HepG2 (cell line): ENCODE measurements at regions not wholly inside any gene's neighbourhood (a gene's known extent, or its start where the extent isn't known, plus 50 kb on each side); places are given as distances from the start of the nearest gene placed in this dataset.

Experiments
- ATAC-seq: fragments of 200-7000 bp; cut with Tn5 transposase; 3 replicates; pipeline ENCODE4 v1.9.1; 2020; ENCODE audit warnings: mild to moderate bottlenecking, moderate library complexity
- BruUV-seq: library from RNA; stranded (reverse); fragments of 400-500 nt; replicated peaks from 2 replicates; lab custom pipeline; 2021; lab: Mats Ljungman, UMichigan
- CTCF ChIA-PET: fragments of 300-600 bp; formaldehyde crosslinking; extraction: SDS; loops from one replicate; lab custom pipeline; 2021; ENCODE audit warnings: low total read pairs, inconsistent platforms, low intra/inter-chr PET ratio; lab: Yijun Ruan, JAX
- POLR2A ChIA-PET: fragments of 350-600 bp; sonication (Branson Sonifier 250); formaldehyde crosslinking; loops from one replicate; lab custom pipeline; 2020; ENCODE audit warnings: antibody characterized with exemption, inconsistent platforms; lab: Yijun Ruan, JAX
- DNase-seq: peaks from one replicate; pipeline ENCODE4 v3.0.0-alpha.2; 2015; ENCODE audit warnings: low spot score
- FAIRE-seq: peaks from 3 replicates; lab custom pipeline; 2011; peaks lifted over from hg19 to GRCh38; lab: Jason Lieb, UNC
- H2AFZ ChIP-seq: one replicate; pipeline ENCODE4 v1.6.1; 2011; ENCODE audit warnings: low read length, inconsistent platforms
- H3K27ac ChIP-seq: fragments of 300-600 bp; 3 replicates; pipeline ENCODE4 v1.8.0; 2011; ENCODE audit warnings: mixed run types, mild to moderate bottlenecking, mixed read lengths, low read length, inconsistent platforms; ENCODE audit not compliant: insufficient read depth; ENCODE audit errors: extremely low read length
- H3K27me3 ChIP-seq, 2 experiments: fragments of 200-600 bp in 1 of 2; 2 replicates in 1 of 2; 3 replicates in 1 of 2; pipeline versions ENCODE4 v1.6.0 to v1.8.0; 2011; ENCODE audit warnings: low read length in 2 of 2, mild to moderate bottlenecking in 2 of 2, moderate library complexity in 2 of 2, inconsistent platforms in 1 of 2; ENCODE audit not compliant: insufficient read depth in 2 of 2, control insufficient read depth in 1 of 2
- H3K36me3 ChIP-seq, 2 experiments: fragments of 200-600 bp in 1 of 2; replicated peaks in 1 of 2; 2 replicates in 1 of 2; 3 replicates in 1 of 2; pipeline versions ENCODE4 v1.5.1 to v1.8.0; 2011; ENCODE audit warnings: low read length in 2 of 2, inconsistent platforms in 1 of 2; ENCODE audit not compliant: insufficient read depth in 2 of 2, control insufficient read depth in 1 of 2
- H3K4me1 ChIP-seq: 2 replicates; pipeline ENCODE4 v1.5.1; 2012; ENCODE audit warnings: low read length, inconsistent platforms; ENCODE audit not compliant: insufficient read depth
- H3K4me2 ChIP-seq: 2 replicates; pipeline ENCODE4 v1.6.0; 2011; ENCODE audit warnings: low read depth, low read length, inconsistent platforms
- H3K4me3 ChIP-seq, 3 experiments: fragments of 200-600 bp in 1 of 3; sonication (generic), shearing (Covaris generic) in 1 of 3; replicated peaks in 1 of 3; 2 replicates each; pipeline ENCODE4 v1.5.1; 2011 to 2016; ENCODE audit warnings: low read length in 3 of 3, inconsistent platforms in 2 of 3, low read depth in 2 of 3, mild to moderate bottlenecking in 2 of 3, control low read depth in 1 of 3, mixed read lengths in 1 of 3; ENCODE audit not compliant: insufficient read depth in 1 of 3
- H3K79me2 ChIP-seq: one replicate; pipeline ENCODE4 v1.6.1; 2011; ENCODE audit warnings: low read length, inconsistent platforms; ENCODE audit not compliant: insufficient read depth
- H3K9ac ChIP-seq: 2 replicates; pipeline ENCODE4 v1.6.0; 2011; ENCODE audit warnings: mild to moderate bottlenecking, low read depth, low read length, inconsistent platforms; ENCODE audit not compliant: insufficient read depth
- H3K9me3 ChIP-seq: 2 replicates; pipeline ENCODE4 v1.5.1; 2012; ENCODE audit warnings: mild to moderate bottlenecking, low read length
- H4K20me1 ChIP-seq: 2 replicates; pipeline ENCODE4 v1.6.0; 2011; ENCODE audit warnings: inconsistent platforms, mild to moderate bottlenecking, low read length, moderate library complexity; ENCODE audit not compliant: insufficient read depth
- IKZF1 ChIP-seq: fragments of 450-650 bp; IDR thresholded peaks from 2 replicates; pipeline ENCODE4 v1.7.1; 2016
- KLF11 ChIP-seq: IDR thresholded peaks from 2 replicates; pipeline ENCODE4 v1.6.1; 2016; ENCODE audit warnings: missing compliant biosample characterization
- NPAS2 ChIP-seq: sonication (generic); formaldehyde crosslinking; IDR thresholded peaks from 2 replicates; pipeline ENCODE4 v1.8.0; 2022; ENCODE audit warnings: mild to moderate bottlenecking, missing genetic modification reagents, borderline replicate concordance
- RBM22 ChIP-seq: fragments of 200-400 bp; formaldehyde crosslinking; optimal IDR thresholded peaks from 2 replicates; pipeline ENCODE3; 2017; ENCODE audit warnings: mild to moderate bottlenecking, low read length, moderate library complexity
- YY1 ChIP-seq: IDR thresholded peaks from 2 replicates; pipeline ENCODE4 v1.6.1; 2011; ENCODE audit warnings: low read length, low read depth, moderate library complexity, mild to moderate bottlenecking; ENCODE audit not compliant: insufficient read depth, insufficient replicate concordance
- ZFP36L1 ChIP-seq: sonication (generic); formaldehyde crosslinking; IDR thresholded peaks from 2 replicates; pipeline ENCODE4 v1.8.0; 2022; ENCODE audit warnings: mild to moderate bottlenecking, missing genetic modification reagents, moderate library complexity
- ZNF282 ChIP-seq: fragments of 450-650 bp; IDR thresholded peaks from 2 replicates; pipeline ENCODE4 v1.6.1; 2018; ENCODE audit not compliant: partially characterized antibody
- ZNF329 ChIP-seq: sonication (generic); formaldehyde crosslinking; IDR thresholded peaks from 2 replicates; pipeline ENCODE4 v1.9.0; 2021; ENCODE audit warnings: low read depth, mild to moderate bottlenecking, missing genetic modification reagents
- ZNF431 ChIP-seq: sonication (generic); formaldehyde crosslinking; IDR thresholded peaks from 2 replicates; pipeline ENCODE4 v1.9.0; 2022; ENCODE audit warnings: missing genetic modification reagents, low read depth, mild to moderate bottlenecking, borderline replicate concordance
- ZNF614 ChIP-seq: IDR thresholded peaks from 2 replicates; pipeline ENCODE4 v1.6.1; 2018; ENCODE audit warnings: missing biosample characterization, missing genetic modification reagents, inconsistent platforms, borderline replicate concordance
- WGBS: methylation state at CpG from one replicate; pipeline ENCODE4 v1.1.6; 2017; ENCODE audit warnings: low lambda C conversion rate; 5-methylcytosine and 5-hydroxymethylcytosine counted together
- in situ Hi-C: cut with HindIII; loops from 2 replicates; pipeline ENCODE4 v1.10.0; 2017; ENCODE audit warnings: low pct_unique_long_range_greater_than_20kb; ENCODE audit not compliant: extremely low pct_ligation_motif_present
- intact Hi-C: fragments of 100-400 bp; cut with micrococcal nuclease; formaldehyde crosslinking; loops from one replicate; pipeline ENCODE4 v1.10.0; 2022; ENCODE audit not compliant: unreplicated experiment
- TF ChIP-seq, protein P1 (sequence below): IDR thresholded peaks from 2 replicates; pipeline ENCODE4 v1.6.1; 2018; ENCODE audit warnings: missing genetic modification reagents

DNA sequence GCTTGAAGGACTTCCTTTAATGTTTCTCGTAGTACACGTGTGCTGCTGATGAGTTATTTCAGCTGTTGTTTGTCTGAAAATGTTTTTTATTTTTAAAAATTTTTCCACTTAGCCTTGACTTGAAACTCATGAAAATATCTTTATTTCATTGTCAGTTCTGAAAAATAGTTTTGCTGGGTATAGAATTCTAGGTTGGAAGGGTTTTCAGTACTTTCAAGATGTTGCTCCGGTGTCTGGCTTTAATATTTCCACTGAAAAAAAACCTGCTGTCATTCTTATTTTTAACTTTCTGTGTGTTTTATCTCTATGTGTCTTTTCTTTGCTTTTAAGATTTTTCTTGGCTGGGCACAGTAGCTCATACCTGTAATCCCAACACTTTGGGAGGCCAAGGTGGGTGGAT, 103.8 kb downstream of the UNCX start:
- TF ChIP-seq KLF11 (CRISPR knock-in tag) (no peak), ZNF282 (no peak), NPAS2 (CRISPR knock-in tag) (no peak), ZFP36L1 (CRISPR knock-in tag) (no peak), RBM22 (no peak), ZNF614 (no peak), ZNF431 (no peak)
- TF ChIP-seq, protein P1, sequence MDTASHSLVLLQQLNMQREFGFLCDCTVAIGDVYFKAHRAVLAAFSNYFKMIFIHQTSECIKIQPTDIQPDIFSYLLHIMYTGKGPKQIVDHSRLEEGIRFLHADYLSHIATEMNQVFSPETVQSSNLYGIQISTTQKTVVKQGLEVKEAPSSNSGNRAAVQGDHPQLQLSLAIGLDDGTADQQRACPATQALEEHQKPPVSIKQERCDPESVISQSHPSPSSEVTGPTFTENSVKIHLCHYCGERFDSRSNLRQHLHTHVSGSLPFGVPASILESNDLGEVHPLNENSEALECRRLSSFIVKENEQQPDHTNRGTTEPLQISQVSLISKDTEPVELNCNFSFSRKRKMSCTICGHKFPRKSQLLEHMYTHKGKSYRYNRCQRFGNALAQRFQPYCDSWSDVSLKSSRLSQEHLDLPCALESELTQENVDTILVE (CRISPR knock-in tag): no peak
- TF ChIP-seq, all 625 proteins: peak for 0
- no peak for DNase-seq
- Histone ChIP-seq H3K27me3 (peaks cover 6 to 26% of the 10 kb centered on the region in 2 experiments; a peak in 4 of 5 replicates), H4K20me1 (no peaks in the 10 kb centered on the region), H3K27ac (no peak overlapping the region), H3K9me3 (peaks cover 13% of the 10 kb centered on the region), H3K4me1 (no peaks in the 10 kb centered on the region), H3K36me3 (no peaks in the 10 kb centered on the region), H2AFZ (no peak overlapping the region), H3K4me2 (no peak overlapping the region), H3K79me2 (no peaks in the 10 kb centered on the region), H3K9ac (no peak overlapping the region), H3K4me3 (no peak overlapping the region)
- in situ Hi-C loops: no loop called here
- 43% methylated on average over 3 of the region's 3 CpGs for WGBS
- no peak for FAIRE-seq
- ATAC-seq: no peak
- CTCF ChIA-PET: no interaction called here
- POLR2A ChIA-PET: no interaction called here
- BruUV-seq: no TSS peak
- intact Hi-C loops: no loop called here

DNA sequence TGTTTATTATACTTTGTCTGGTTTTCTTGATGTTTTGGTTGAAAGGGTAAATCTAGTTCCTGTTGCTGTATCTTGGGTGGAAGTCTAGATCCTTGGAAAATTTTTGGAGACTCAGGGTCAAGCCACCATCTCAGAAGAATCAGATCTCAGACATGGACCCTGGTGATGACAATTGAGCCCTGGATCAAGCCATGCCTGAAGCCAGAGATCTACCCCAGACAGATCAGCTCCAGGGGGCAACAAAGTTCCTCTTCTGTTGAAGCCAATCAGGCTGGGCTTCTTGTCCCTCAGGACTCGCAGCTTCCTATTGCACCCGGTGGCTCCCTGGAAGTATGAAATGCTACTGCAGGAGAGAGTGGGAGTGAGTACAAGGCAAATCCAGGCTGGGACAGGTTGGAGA, 106.9 kb downstream of the UNCX start:
- intact Hi-C loops (no loop called here), in situ Hi-C loops (no loop called here)
- Histone ChIP-seq H2AFZ (no peak overlapping the region), H3K27me3 (peaks cover 6 to 39% of the 10 kb centered on the region in 2 experiments), H3K4me2 (no peak overlapping the region), H3K4me1 (no peaks in the 10 kb centered on the region), H3K79me2 (no peaks in the 10 kb centered on the region), H3K9ac (no peak overlapping the region), H3K36me3 (no peaks in the 10 kb centered on the region), H4K20me1 (no peaks in the 10 kb centered on the region), H3K4me3 (no peak overlapping the region), H3K27ac (no peak overlapping the region), H3K9me3 (peaks cover 13% of the 10 kb centered on the region)
- ATAC-seq: no peak
- ChIA-PET CTCF (no interaction called here), POLR2A (no interaction called here)
- no peak for FAIRE-seq
- WGBS: 0% methylated on average over 2 of the region's 2 CpGs
- DNase-seq: no peak
- TF ChIP-seq ZNF329 (CRISPR knock-in tag) (peak; percentile 94), YY1 (no peak), IKZF1 (no peak)
- BruUV-seq: no TSS peak
